CD8-positive, alpha-beta memory T cell (primary cell): ENCODE measurements at regions not wholly inside any gene's neighbourhood (a gene's known extent, or its start where the extent isn't known, plus 50 kb on each side); places are given as distances from the start of the nearest gene placed in this dataset.

ENCODE experiments used
- CTCF ChIA-PET: fragments of 350-600 bp; sonication (Branson Sonifier 250); formaldehyde crosslinking; loops from one replicate; lab custom pipeline; 2021; ENCODE audit warnings: antibody characterized with exemption; lab: Charles Lee
- POLR2A ChIA-PET: fragments of 350-600 bp; sonication (Branson Sonifier 250); formaldehyde crosslinking; loops from one replicate; lab custom pipeline; 2021; ENCODE audit warnings: antibody characterized with exemption; lab: Charles Lee
- DNase-seq, 5 donors: peaks; one replicate each; pipeline versions ENCODE4 v3.0.0 to v3.0.0-alpha.2; 2020 to 2022; ENCODE audit warnings: mixed read lengths in 1 of 5
- H3K27ac ChIP-seq: one replicate; pipeline ENCODE4 v1.7.0; 2013; ENCODE audit warnings: low read depth, mild to moderate bottlenecking, low read length, moderate library complexity
- H3K27me3 ChIP-seq: 2 replicates; pipeline ENCODE4 v1.7.0; 2013; ENCODE audit warnings: low read length, mild to moderate bottlenecking; ENCODE audit not compliant: insufficient read depth, poor library complexity, severe bottlenecking
- H3K36me3 ChIP-seq: 2 replicates; pipeline ENCODE4 v1.7.0; 2013; ENCODE audit warnings: mild to moderate bottlenecking, low read length, moderate library complexity; ENCODE audit not compliant: insufficient read depth
- H3K4me1 ChIP-seq: 2 replicates; pipeline ENCODE4 v1.7.0; 2013; ENCODE audit warnings: mild to moderate bottlenecking, low read length, moderate library complexity; ENCODE audit not compliant: insufficient read depth
- H3K4me3 ChIP-seq: 2 replicates; pipeline ENCODE4 v1.7.0; 2013; ENCODE audit warnings: mild to moderate bottlenecking, low read length
- H3K9me3 ChIP-seq: 2 replicates; pipeline ENCODE4 v1.7.0; 2013; ENCODE audit warnings: mild to moderate bottlenecking, low read length
- H3K27ac Mint-ChIP-seq, 8 donors: one replicate each; pipeline ENCODE4 v1.8.0; 2020 to 2021; ENCODE audit warnings: mixed read lengths in 8 of 8, mild to moderate bottlenecking in 6 of 8, inconsistent platforms in 3 of 8, moderate library complexity in 3 of 8
- H3K27me3 Mint-ChIP-seq, 2 donors: one replicate each; pipeline ENCODE4 v1.8.0; 2020 to 2021; ENCODE audit warnings: mixed read lengths in 2 of 2, mild to moderate bottlenecking in 1 of 2, moderate library complexity in 1 of 2
- H3K36me3 Mint-ChIP-seq, 3 donors: one replicate each; pipeline ENCODE4 v1.8.0; 2020 to 2021; ENCODE audit warnings: mixed read lengths in 3 of 3, inconsistent platforms in 1 of 3, mild to moderate bottlenecking in 1 of 3
- H3K4me1 Mint-ChIP-seq, 3 donors: one replicate each; pipeline ENCODE4 v1.8.0; 2020 to 2021; ENCODE audit warnings: mixed read lengths in 3 of 3, inconsistent platforms in 1 of 3, mild to moderate bottlenecking in 1 of 3
- H3K4me3 Mint-ChIP-seq, 7 donors: one replicate each; pipeline ENCODE4 v1.8.0; 2020 to 2021; ENCODE audit warnings: mixed read lengths in 7 of 7, mild to moderate bottlenecking in 6 of 7, moderate library complexity in 4 of 7, inconsistent platforms in 2 of 7
- H3K9me3 Mint-ChIP-seq, 5 donors: one replicate each; pipeline ENCODE4 v1.8.0; 2020 to 2022; ENCODE audit warnings: mixed read lengths in 5 of 5, mild to moderate bottlenecking in 3 of 5, moderate library complexity in 2 of 5, inconsistent platforms in 1 of 5

- no peaks in the 10 kb centered on the region for H3K4me1 Mint-ChIP-seq
- no peaks in the 10 kb centered on the region for H3K9me3 ChIP-seq
- no peaks in the 10 kb centered on the region for H3K36me3 ChIP-seq
- no peaks in the 10 kb centered on the region for H3K27me3 ChIP-seq
- POLR2A ChIA-PET = no interaction called here
- CTCF ChIA-PET = no interaction called here
- no peak overlapping the region for H3K27ac Mint-ChIP-seq
- H3K4me3 ChIP-seq = no peak overlapping the region
- H3K27ac ChIP-seq = no peak overlapping the region
- H3K36me3 Mint-ChIP-seq = no peaks in the 10 kb centered on the region
- H3K4me3 Mint-ChIP-seq = no peak overlapping the region
- H3K9me3 Mint-ChIP-seq = peaks cover 0 to 3% (median 0%) of the 10 kb centered on the region in 5 donors
- H3K27me3 Mint-ChIP-seq = peaks cover 0 to 15% of the 10 kb centered on the region in 2 donors
- no peak for DNase-seq
- no peaks in the 10 kb centered on the region for H3K4me1 ChIP-seq
Measured at GRCh38 chr5:158635565-158635964, 464.2 kb downstream of the EBF1 start.

GRCh38 chr5:158634714-158635113, 465.0 kb downstream of the EBF1 start:
- no peaks in the 10 kb centered on the region for H3K4me1 Mint-ChIP-seq
- Histone ChIP-seq H3K4me1 (no peaks in the 10 kb centered on the region), H3K9me3 (no peaks in the 10 kb centered on the region), H3K4me3 (no peak overlapping the region), H3K36me3 (no peaks in the 10 kb centered on the region), H3K27ac (no peak overlapping the region), H3K27me3 (no peaks in the 10 kb centered on the region)
- ChIA-PET CTCF (no interaction called here), POLR2A (no interaction called here)
- H3K4me3 Mint-ChIP-seq = no peak overlapping the region
- H3K27me3 Mint-ChIP-seq = peaks cover 0 to 15% of the 10 kb centered on the region in 2 donors
- H3K27ac Mint-ChIP-seq = no peak overlapping the region
- peaks cover 0 to 3% (median 0%) of the 10 kb centered on the region in 5 donors for H3K9me3 Mint-ChIP-seq
- no peak for DNase-seq
- H3K36me3 Mint-ChIP-seq = no peaks in the 10 kb centered on the region

- Mint-ChIP-seq H3K27me3 (peaks cover 0 to 8% of the 10 kb centered on the region in 2 donors), H3K36me3 (no peaks in the 10 kb centered on the region), H3K4me1 (no peaks in the 10 kb centered on the region), H3K9me3 (peaks cover 0 to 3% (median 0%) of the 10 kb centered on the region in 5 donors), H3K27ac (no peak overlapping the region), H3K4me3 (no peak overlapping the region)
- no peaks in the 10 kb centered on the region for H3K9me3 ChIP-seq
- ChIA-PET CTCF (no interaction called here), POLR2A (no interaction called here)
- H3K27me3 ChIP-seq = no peaks in the 10 kb centered on the region
- no peak overlapping the region for H3K4me3 ChIP-seq
- H3K4me1 ChIP-seq = no peaks in the 10 kb centered on the region
- no peak for DNase-seq
- H3K36me3 ChIP-seq = no peaks in the 10 kb centered on the region
- H3K27ac ChIP-seq = no peak overlapping the region
Measured at GRCh38 chr5:158629591-158630312, 470.0 kb downstream of the EBF1 start.

DNA sequence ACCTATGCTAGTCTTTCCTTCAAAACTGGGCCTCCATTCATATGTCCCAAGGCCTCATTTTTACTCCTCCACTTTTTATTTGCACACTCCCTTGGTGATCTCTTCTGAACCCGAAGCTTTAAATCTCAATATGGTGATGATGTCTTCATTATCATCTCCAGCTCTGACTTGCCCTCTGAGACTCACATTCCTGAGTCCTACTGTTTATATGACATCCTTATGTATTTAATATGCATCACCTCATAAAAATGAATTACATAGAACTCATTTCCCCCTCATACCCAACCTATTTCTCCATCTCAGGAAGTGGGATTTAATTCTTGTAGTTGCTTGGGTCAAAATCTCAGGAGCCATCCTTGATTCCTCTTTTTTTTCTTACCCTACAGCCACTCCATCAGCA, 473.0 kb downstream of the EBF1 start:
- H3K27me3 ChIP-seq = no peaks in the 10 kb centered on the region
- H3K27ac ChIP-seq = no peak overlapping the region
- no peaks in the 10 kb centered on the region for H3K36me3 Mint-ChIP-seq
- ChIA-PET CTCF (no interaction called here), POLR2A (no interaction called here)
- H3K4me1 ChIP-seq = no peaks in the 10 kb centered on the region
- peaks cover 0 to 7% of the 10 kb centered on the region in 2 donors for H3K27me3 Mint-ChIP-seq
- peak overlapping the region in 1 of 7 donors; percentile 14 for H3K4me3 Mint-ChIP-seq
- no peak overlapping the region for H3K4me3 ChIP-seq
- H3K27ac Mint-ChIP-seq = no peak overlapping the region
- H3K9me3 Mint-ChIP-seq = peaks cover 0 to 2% (median 0%) of the 10 kb centered on the region in 5 donors
- no peak for DNase-seq
- H3K4me1 Mint-ChIP-seq = no peaks in the 10 kb centered on the region
- no peaks in the 10 kb centered on the region for H3K9me3 ChIP-seq
- H3K36me3 ChIP-seq = no peaks in the 10 kb centered on the region

- Mint-ChIP-seq H3K4me1 (no peaks in the 10 kb centered on the region), H3K27ac (no peak overlapping the region), H3K27me3 (peaks cover 0 to 3% of the 10 kb centered on the region in 2 donors), H3K36me3 (no peaks in the 10 kb centered on the region), H3K9me3 (peaks cover 0 to 2% (median 0%) of the 10 kb centered on the region in 5 donors), H3K4me3 (no peak overlapping the region)
- DNase-seq = no peak
- H3K4me3 ChIP-seq = no peak overlapping the region
- H3K9me3 ChIP-seq = no peaks in the 10 kb centered on the region
- ChIA-PET POLR2A (no interaction called here), CTCF (no interaction called here)
- H3K27ac ChIP-seq = no peak overlapping the region
- no peaks in the 10 kb centered on the region for H3K36me3 ChIP-seq
- H3K4me1 ChIP-seq = no peaks in the 10 kb centered on the region
- no peaks in the 10 kb centered on the region for H3K27me3 ChIP-seq
Measured at GRCh38 chr5:158623971-158624370, 475.7 kb downstream of the EBF1 start.

DNA sequence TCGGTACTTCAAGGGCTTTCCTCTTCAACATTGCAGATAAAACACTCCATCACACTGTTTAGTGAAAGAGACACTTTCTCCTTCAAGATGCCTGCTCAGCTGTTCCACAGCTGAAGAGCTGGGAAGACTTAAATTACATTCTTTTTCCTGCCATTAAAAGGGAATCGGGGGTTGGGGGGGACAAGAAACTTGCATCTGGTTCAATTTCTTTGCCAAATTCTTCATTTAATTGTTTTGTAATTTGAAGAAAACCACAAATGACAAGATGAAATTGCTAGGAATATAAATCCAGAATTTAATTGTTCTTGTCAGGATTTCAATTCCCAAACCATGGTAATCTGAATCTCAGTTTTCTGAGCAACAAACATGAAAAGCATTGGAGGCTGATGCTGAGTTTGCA, 478.3 kb downstream of the EBF1 start:
- Histone ChIP-seq H3K27ac (no peak overlapping the region), H3K4me1 (no peaks in the 10 kb centered on the region), H3K36me3 (no peaks in the 10 kb centered on the region), H3K4me3 (no peak overlapping the region), H3K27me3 (no peaks in the 10 kb centered on the region), H3K9me3 (no peaks in the 10 kb centered on the region)
- Mint-ChIP-seq H3K4me3 (no peak overlapping the region), H3K9me3 (peaks cover 0 to 2% (median 0%) of the 10 kb centered on the region in 5 donors), H3K27me3 (peaks cover 0 to 3% of the 10 kb centered on the region in 2 donors), H3K4me1 (no peaks in the 10 kb centered on the region), H3K36me3 (no peaks in the 10 kb centered on the region), H3K27ac (no peak overlapping the region)
- DNase-seq = no peak
- ChIA-PET POLR2A (no interaction called here), CTCF (no interaction called here)

- Histone ChIP-seq H3K4me1 (no peaks in the 10 kb centered on the region), H3K27me3 (no peaks in the 10 kb centered on the region), H3K9me3 (no peaks in the 10 kb centered on the region), H3K27ac (no peak overlapping the region), H3K36me3 (no peaks in the 10 kb centered on the region), H3K4me3 (no peak overlapping the region)
- ChIA-PET POLR2A (no interaction called here), CTCF (no interaction called here)
- H3K9me3 Mint-ChIP-seq = no peaks in the 10 kb centered on the region
- no peaks in the 10 kb centered on the region for H3K36me3 Mint-ChIP-seq
- no peaks in the 10 kb centered on the region for H3K4me1 Mint-ChIP-seq
- H3K27me3 Mint-ChIP-seq = peaks cover 0 to 3% of the 10 kb centered on the region in 2 donors
- no peak for DNase-seq
- no peak overlapping the region for H3K4me3 Mint-ChIP-seq
- H3K27ac Mint-ChIP-seq = no peak overlapping the region
Measured at GRCh38 chr5:158619083-158619788, 480.5 kb downstream of the EBF1 start.

DNA sequence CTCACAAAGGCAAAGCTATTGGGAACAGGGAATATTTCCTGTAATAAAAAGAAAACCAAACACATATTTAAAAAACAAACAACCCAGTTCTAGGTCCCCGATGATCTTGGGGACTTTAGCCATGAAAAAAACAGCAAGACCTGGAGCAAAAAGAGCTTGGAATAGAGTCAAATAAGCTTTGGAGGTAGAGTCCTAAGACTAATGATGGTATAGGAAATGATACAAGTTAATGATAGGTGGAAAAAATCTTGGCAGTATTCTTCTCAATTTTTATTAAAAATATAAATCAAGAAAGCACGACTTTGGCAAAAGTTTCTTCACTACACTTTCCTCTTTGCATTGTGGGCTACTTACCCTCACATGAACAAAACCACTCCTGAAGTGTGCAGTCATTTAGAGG, 481.5 kb downstream of the EBF1 start:
- Histone ChIP-seq H3K9me3 (no peaks in the 10 kb centered on the region), H3K27me3 (no peaks in the 10 kb centered on the region), H3K36me3 (no peaks in the 10 kb centered on the region), H3K4me3 (no peak overlapping the region), H3K4me1 (no peaks in the 10 kb centered on the region), H3K27ac (no peak overlapping the region)
- Mint-ChIP-seq H3K9me3 (no peaks in the 10 kb centered on the region), H3K4me1 (no peaks in the 10 kb centered on the region), H3K4me3 (no peak overlapping the region), H3K36me3 (no peaks in the 10 kb centered on the region), H3K27me3 (peaks cover 0 to 2% of the 10 kb centered on the region in 2 donors), H3K27ac (no peak overlapping the region)
- ChIA-PET CTCF (no interaction called here), POLR2A (no interaction called here)
- DNase-seq = no peak
